NCI-H146 (cell line): ENCODE measurements at regions not wholly inside any gene's neighbourhood (a gene's known extent, or its start where the extent isn't known, plus 50 kb on each side); places are given as distances from the start of the nearest gene placed in this dataset.
"Not testable (repeated sequence)": the region's sequence is repeated elsewhere in the genome, so short reads cannot be mapped to it uniquely, and the experiment has no call there.

Source experiments
- DNase-seq: peaks from one replicate; lab custom pipeline; 2025; lab: John Stamatoyannopoulos, UW

DNA sequence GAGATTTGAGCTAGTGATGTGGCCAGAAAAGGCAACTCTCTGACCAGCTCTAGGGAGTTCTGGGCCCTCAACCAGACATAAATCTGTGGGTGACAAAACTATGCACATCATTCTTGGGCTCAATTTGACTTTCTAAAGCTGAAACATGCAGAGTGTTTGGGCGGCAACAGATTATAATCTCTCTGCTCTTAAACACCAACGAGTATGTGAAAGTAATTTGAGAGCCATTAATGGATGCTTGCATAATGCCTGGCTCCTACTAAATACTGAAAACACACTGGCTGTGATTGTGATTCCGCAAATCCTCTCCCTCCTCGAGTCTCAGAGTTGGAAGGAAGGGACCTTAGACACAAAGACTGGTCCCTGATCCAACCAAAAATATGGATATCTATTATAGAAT, 186.7 kb downstream of the UACA start:
- no peak for DNase-seq

DNA sequence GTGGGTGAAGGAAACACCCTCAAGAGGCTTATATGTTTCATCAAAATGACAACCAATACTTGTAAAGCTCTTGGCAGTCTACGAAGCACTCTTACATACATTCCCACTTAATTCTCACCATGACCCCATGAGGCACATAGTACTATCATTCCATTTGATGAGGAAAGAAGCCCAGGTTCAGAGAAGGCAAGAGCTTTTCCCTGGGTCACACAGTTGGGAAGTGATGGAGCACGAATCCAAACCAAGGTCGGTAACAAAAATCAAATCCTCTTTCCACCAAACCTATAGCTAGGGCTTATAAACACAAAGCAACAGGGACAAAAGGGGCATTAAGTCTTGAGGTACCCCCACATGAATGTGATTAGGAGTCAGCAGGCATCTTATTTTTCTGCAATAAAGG, 187.1 kb downstream of the UACA start:
- no peak for DNase-seq

DNA sequence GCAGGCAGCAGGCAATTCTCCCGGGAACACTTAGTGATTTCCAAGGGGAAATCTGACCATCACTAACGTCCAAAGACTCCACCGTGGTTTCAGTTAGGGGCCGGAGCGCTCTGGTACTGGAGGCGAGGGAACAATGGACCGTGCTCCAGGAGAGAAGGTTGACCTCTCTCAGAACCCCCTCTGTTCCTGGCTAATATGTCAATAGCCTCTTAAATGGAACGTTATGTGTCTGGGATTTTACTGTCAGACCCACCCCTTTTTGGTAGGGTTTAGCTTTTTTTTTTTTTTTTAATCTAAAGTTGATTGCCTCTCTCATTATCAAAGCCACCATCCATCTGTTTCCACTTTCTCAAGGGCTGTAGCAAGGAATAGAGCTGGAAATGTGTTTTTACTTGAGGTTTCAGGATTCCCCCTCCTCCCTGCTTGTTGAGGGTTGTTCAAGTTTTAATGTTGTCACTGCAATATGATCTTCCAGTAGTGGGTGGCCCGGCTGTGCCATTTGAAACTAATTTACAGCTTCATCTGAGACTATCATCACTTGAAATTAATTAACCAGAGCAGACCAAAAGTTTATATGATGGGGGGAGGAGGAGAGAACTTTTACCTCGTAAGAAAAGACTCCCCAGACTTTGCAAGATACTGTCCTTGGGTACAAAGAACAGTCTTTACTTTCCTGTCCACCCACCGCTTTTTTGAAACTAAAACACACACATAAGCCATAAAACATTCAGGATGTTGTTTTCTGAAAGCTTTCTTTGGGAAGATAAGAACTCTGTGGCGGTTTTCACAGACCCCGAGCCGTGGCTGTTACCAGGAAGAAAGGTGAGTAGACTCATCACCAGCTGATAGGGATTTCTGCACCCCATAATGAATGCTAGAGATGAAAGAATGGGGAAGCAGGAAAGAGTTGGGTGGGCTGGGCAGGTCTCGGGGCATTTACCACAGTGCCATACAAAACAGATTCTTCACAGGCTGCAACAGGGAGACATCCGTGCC, 187.8 kb downstream of the UACA start:
- no peak for DNase-seq

DNA sequence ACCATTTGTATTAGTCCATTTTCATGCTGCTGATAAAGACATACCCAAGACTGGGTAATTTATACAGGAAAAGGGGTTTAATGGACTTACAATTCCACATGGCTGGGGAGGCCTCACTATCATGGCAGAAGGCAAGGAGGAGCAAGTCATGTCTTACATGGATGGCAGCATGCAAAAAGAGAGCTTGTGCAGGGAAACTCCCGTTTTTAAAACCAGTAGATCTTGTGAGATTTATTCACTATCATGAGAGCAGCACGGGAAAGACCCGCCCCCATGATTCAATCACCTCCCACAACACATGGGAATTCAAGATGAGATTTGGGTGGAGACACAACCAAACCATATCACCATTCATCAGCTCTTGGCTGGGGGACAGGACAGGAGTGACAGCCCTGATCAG, 189.0 kb downstream of the UACA start:
- not testable (repeated sequence) for DNase-seq

DNA sequence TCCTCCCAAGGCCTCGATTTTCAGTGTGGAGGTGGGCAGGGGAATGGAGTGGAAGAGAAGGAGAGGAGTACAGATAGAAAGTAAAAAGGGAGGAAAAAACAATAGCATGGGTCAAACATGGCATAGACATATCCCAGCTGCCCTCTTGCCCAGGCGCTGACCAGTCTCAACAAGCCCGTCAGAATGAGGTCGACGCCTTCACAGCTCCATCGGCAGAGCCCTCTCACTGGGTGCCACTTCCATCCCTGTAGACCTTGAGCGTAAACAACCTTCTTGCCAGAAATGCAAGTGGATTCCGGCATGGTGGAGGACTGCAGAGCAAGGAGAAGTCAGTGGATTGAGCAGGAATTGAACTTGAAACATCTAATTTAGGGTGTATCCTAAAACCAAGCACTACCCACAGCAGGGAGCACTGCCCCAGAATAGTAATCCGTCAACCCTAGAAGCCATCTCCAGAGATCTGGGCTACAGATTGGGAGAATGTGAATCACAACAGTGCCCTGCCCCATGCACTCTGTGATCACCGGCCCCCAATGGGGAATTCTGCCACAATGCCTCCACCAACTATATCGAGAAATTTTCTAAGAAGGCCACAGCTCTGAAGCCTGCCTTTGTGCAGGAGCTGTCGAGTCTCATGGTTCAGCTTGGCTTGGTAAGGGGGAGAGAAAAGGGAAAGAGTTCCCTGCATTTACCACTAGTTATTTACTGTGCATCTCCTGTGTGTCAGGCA, 190.1 kb downstream of the UACA start:
- no peak for DNase-seq

DNA sequence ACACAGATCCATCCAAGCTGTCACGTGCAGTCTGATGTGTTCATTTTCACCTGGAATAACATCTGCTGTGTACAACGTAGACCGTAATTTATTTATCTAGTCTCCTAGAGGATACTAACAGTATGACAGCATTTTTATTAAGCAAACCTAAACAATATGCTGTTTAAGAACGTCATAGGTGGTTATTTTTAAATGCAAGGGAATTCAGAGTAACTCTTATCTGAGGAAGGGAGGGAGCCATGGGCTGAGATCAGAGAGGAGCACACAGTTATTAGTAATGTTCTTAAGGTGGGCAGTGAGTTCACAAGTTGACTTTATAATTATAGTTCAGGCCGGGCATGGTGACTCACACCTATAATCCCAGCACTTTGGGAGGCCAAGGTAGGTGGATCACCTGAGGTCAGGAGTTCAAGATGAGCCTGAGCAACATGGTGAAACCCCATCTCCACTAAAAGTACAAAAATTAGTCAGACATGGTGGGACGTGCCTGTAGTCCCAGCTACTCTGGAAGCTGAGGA, 193.6 kb downstream of the UACA start:
- DNase-seq, result no peak

DNA sequence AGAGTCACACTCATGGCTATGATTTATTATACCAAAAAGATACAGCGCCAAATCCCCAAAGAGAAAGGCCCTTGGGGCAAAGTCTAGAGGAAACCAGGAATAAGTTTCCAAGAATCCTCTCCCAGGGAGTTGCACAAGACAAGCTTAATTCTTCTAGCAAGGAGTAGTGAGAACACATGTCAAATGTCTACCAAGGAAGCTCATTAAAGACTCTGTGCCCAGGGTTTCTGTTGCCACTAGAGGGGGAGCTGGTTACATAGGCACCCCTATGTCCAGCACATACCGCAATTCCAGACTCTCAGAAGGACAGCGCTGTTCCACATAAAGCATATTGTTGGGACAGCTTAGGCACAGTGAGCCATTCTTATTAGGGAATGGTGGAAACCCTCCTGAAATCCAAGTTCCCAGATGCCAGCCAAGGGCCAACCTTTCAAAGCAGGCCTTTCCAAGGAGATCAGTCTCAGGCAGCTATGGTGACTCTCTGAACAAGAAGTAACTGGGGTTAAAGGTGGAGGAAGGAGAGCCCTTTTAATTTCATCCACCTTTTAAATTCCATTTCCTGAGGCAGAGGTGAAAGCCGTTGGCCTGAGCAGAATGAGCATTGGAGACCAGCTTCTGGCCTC, 194.2 kb downstream of the UACA start:
- peak; percentile 30 for DNase-seq

DNA sequence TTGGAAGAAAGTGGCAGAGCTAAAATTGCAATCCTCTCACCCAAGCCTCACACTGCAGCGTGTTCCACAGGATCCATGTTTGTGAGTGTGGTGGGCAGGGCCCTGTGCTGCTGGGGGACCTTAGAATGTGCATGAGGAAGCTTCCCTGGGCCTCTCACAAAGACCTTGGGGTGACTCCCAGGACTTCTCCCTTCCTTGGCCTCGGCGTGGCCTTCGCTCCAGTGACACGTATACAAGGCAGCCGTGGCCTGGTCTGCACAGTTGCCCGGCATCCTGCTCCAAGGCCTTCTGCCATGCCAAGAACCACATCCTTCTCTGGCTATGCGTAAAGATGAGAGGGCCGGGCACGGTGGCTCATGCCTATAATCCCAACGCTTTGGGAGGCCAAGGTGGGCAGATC, 196.4 kb downstream of the UACA start:
- DNase-seq, result no peak

DNA sequence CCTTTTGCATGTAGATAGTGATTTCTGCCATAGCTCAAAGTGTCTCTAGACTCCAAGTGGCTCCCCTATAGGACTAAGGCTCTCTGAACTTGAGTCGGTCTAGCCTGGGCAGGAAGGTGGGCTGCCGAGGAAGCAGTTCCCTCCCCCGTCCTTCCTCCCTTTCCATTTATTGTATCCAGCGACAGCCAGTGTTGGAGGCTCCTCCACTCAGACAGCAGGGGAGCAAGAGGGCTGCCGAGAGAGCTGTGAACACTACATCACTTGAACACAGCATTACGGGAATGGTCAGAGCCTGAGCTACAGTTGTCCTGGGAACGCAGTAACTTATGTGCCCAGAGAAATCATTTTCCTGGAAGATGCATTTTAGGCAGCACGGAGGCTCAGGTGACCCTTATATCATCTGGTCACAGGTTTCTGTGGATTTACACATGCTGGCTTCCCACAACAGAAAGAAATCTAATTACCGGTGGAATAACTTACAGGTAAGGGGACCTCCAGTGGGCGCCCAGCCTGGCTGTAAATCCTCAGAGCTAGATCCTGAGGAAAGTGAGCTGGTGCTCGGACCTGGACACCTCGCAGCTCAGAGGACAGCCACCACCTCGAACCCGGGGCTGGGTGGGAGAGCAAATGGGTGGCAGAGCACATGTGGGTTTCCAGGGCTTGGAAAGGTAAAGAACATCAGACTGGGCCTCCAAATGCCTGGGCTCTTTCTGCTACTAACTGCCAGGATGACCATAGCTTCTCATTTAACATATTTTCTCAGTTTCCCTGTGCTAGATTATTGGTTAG, 197.1 kb downstream of the UACA start:
- DNase-seq, result no peak

DNA sequence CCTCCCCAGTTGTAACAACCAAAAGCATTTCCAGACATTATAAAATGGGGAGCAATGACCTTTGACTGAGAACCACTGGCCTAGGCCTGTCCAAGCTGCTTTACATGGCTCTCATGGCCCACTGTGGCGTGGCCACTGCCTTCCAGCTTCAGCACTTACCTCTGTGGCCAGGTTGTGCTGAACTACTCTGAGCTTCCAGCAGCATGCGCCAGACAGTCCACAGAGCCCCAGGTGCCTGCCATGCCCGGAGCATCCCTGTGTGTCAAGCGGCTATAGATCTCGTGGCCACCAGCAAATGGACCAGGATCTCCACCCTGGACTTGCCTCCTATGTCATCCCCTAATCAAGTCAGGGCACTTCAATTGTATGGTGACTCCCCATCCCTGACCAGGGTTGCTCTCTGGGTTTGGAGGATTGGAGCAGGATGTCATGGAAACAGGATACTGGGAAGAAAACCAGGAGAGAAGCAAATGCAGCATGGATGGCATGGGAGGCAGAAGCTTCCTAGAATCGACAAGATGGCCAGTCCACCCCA, 199.7 kb downstream of the UACA start:
- no peak for DNase-seq

DNA sequence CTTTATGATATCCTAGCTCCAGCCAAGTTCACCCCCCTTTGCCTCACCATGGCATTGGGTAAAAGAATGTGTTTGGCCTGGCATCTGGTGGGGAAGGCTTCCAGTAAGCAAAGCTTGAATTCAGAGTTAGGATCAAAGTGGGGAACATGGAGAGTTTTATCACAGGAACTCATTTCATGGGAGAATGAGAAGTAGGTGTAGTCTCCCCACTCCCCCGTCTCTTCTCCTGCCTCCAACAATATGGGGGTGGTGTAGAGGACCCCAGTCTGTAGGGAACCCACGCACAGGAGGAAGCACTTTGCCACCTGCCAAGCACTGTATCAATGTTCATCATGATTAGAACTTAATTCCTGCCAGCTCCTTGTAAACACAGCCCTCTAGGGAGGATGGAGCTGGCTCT, 200.5 kb downstream of the UACA start:
- no peak for DNase-seq

DNA sequence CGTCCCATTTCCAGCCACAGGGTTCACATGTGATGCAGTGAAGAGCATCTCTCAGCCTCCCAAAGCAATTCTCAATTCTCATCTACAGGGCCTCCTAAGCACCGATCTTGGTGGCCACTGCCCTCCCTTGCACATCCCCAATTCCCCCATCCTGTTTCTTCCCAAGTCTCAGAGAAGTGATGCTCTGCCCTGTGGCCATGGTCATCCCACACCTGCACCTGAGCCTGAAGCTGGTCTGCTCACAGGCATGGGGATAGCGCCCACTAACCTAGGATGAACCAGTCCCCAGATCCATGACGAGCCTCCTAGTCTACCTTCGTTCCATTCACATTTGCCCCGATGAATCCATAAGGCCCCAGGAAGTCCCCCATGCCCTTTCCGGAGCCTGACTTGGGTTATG, 201.5 kb downstream of the UACA start:
- no peak for DNase-seq

DNA sequence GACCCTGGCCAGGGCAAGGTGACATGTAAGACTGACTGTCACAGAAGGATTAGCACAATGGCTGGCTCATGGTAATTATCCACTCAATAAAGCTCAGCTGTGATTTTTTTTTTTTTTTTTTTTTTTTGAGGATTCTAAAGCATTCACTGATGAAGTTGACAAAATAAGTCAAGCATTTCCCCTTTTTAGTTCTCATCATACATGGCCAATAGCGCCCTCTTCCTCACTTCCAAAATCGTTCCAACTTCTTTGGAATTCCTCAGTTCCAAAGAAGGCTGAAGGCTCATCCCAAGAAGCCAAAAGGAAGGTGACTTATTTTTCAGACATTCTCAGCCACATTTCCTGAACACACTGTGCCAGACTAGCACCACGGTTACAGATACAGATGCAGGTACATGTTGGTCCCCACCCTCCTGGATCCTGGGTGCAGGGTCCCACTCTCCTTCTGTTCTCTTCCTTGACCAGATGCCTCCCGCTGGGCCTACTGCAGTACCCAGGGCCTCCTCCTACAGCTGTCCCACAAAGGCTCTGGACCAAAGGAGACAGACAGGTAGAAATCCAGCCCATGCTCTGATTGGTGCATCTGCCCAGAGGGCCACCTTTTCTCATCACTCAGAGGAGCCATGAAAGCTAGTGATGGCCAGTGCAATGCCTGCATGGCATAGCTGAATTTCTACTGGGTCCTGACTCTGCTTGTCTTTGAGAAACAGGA, 202.6 kb downstream of the UACA start:
- DNase-seq, result no peak

DNA sequence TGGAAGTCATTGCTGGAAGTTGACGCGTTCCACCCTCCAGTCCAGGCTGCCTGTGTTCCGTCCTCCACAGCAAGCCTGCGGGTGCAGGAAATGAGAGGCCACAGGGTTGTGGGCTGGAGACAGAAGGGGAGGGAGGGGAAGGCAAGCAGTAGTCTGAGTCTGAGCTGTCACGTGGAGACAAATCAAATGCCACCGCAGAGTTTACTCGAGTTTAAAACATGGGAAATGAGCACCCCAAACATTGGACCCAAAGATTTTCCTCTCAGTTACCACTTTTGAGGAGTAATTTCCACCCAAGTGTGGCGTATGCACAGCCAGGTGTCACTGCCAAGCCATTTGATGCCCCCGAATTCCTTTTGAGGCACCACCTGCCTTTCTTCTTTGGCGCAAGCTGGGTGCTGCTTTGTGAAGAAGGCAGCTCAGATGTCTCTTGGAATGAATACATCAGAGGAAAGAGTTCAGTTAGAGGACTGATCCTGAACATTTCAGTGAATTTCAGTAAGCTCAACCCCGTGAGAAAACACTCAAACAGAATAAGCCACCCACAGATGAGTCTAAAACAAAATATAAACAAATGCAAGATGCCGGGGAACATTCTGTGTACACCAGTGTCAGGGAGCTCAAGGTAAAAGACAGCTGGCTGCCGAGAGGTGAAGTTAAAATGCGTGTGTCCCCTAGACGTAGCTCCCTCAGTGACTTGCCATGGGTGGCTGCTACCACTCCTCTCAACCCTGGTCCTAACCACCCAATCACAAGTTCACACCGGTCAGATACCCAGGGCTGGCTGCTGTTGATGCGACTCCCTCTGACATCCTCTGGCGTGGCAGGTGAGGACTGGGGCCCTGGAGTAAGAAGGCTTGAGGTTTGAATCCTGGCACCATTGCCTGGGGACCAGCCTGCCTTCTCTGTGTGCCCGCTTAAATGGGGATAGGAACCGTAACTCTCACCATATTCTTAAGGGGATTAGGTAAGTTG, 203.8 kb downstream of the UACA start:
- DNase-seq, result no peak

DNA sequence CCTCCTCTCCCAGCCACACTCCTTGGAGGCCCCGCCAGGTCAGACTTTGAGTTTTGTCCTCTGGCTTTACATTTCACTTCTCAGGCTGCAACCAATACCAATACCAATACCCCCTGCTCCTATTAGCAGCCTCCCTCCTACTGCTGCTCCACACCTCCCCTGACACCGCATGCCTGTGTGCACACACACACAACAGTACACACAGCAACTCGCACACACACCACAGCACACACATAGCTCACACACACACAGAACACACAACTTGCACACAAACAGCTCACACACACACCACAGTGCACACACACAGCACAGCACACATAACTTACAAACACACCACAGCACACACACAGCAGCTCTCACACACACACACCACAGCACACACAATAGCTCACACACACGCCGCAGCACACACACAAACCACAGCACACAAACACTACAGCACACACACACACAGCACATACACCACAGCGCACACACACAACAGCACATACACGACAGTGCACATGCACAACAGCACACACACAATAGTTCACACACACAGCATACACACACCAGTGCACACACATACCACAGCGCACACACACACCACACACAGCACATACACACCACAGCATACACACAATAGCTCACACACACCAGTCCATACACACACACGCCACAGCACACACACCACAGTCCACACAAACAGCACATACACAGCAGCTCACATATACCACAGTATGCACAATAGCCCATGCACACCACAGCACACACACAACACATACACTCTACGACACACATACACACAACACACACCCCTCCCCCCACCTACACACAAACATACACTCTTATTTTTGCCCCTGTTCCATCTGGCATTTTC, 204.7 kb downstream of the UACA start:
- DNase-seq, result no peak

DNA sequence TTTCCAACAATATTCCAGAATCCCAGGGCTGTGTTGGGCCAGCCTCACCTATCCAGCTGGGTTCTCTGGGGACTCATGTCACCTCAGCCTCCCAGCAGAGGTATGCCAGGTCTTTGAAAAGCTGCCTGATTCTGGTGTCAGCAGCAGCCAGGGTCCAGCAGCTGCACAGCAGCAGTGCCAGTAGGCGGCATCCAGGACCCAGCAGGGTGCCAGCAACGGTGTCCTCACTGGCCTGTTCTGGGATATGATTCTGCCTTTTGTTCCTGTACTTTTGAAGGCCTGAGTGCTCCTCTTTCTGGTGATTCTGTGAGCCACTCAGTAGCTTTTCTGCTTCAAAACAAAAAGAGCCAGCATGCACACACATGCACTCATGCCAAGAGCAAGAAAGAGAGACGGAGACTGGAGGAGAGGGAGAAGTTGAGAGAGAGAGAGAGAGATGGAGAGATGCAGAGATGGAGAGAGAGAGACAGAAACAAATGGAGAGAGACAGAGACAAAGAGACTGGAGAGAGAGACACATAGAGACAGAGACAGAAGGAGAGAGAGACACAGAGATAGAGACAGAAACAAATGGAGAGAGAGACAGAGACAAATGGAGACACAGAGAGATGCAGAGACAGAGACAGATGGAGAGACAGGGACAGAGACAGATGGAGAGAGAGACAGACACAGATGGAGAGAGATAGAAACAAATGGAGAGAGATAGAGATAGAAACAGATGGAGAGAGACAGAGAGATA, 205.7 kb downstream of the UACA start:
- peak; percentile 55 for DNase-seq

DNA sequence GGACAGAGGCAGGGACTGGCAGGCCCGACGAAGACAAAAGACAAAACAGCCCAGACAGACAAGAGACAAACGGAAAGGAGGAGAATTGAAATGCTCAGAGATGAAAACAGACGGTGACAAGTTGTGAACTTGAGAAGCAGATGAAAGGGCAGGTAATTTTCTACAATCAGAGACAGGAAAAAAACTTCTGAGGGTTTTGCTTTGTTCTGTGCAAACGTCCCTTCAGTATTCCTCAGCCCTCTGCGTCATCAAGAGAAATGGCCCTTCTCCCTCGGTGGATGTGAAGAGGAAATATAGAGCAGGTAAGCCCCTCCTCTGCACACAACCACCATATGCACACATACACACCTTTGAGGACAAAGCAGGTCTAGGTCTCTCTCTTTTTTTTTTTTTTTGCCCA, 206.6 kb downstream of the UACA start:
- no peak for DNase-seq
